ENCODE measurements at regions not wholly inside any gene's neighbourhood (a gene's known extent, or its start where the extent isn't known, plus 50 kb on each side); places are given as distances from the start of the nearest gene placed in this dataset.

- no peak overlapping the region for H3K27ac ChIP-seq (ENCODE audit: low read depth, low read length)
- no peaks in the 10 kb centered on the region for H3K36me3 ChIP-seq (ENCODE audit: control insufficient read depth, insufficient read depth, low read length)
- no peaks in the 10 kb centered on the region for H3K27me3 ChIP-seq (ENCODE audit: control insufficient read depth, insufficient read depth, low read length)
- H3K4me3 ChIP-seq (ENCODE audit: low read depth, low read length), result no peak overlapping the region
- H3K4me1 ChIP-seq (ENCODE audit: control insufficient read depth, insufficient read depth, low read length), result no peaks in the 10 kb centered on the region
- no peaks in the 10 kb centered on the region for H3K9me3 ChIP-seq (ENCODE audit: control insufficient read depth, insufficient read depth, low read depth, low read length)
- no peak overlapping the region for H3K9ac ChIP-seq (ENCODE audit: low read length)
Observed at GRCh38 chr11:70865356-70865755, 387.0 kb downstream of the SHANK2 start.

GRCh38 chr11:70866834-70867233 is 385.5 kb downstream of the SHANK2 start:
- Histone ChIP-seq H3K36me3 (ENCODE audit: control insufficient read depth, insufficient read depth, low read length) (no peaks in the 10 kb centered on the region), H3K27ac (ENCODE audit: low read depth, low read length) (no peak overlapping the region), H3K4me1 (ENCODE audit: control insufficient read depth, insufficient read depth, low read length) (no peaks in the 10 kb centered on the region), H3K4me3 (ENCODE audit: low read depth, low read length) (no peak overlapping the region), H3K9ac (ENCODE audit: low read length) (no peak overlapping the region), H3K9me3 (ENCODE audit: control insufficient read depth, insufficient read depth, low read depth, low read length) (no peaks in the 10 kb centered on the region), H3K27me3 (ENCODE audit: control insufficient read depth, insufficient read depth, low read length) (no peaks in the 10 kb centered on the region)

GRCh38 chr11:70867281-70868047 is 384.9 kb downstream of the SHANK2 start:
- Histone ChIP-seq H3K9ac (ENCODE audit: low read length) (no peak overlapping the region), H3K27ac (ENCODE audit: low read depth, low read length) (no peak overlapping the region), H3K4me3 (ENCODE audit: low read depth, low read length) (no peak overlapping the region), H3K4me1 (ENCODE audit: control insufficient read depth, insufficient read depth, low read length) (no peaks in the 10 kb centered on the region), H3K27me3 (ENCODE audit: control insufficient read depth, insufficient read depth, low read length) (no peaks in the 10 kb centered on the region), H3K36me3 (ENCODE audit: control insufficient read depth, insufficient read depth, low read length) (no peaks in the 10 kb centered on the region), H3K9me3 (ENCODE audit: control insufficient read depth, insufficient read depth, low read depth, low read length) (no peaks in the 10 kb centered on the region)

- H3K4me3 ChIP-seq (ENCODE audit: low read depth, low read length), result no peak overlapping the region
- H3K36me3 ChIP-seq (ENCODE audit: control insufficient read depth, insufficient read depth, low read length), result no peaks in the 10 kb centered on the region
- H3K9me3 ChIP-seq (ENCODE audit: control insufficient read depth, insufficient read depth, low read depth, low read length), result no peaks in the 10 kb centered on the region
- no peak overlapping the region for H3K27ac ChIP-seq (ENCODE audit: low read depth, low read length)
- no peak overlapping the region for H3K9ac ChIP-seq (ENCODE audit: low read length)
- peaks cover 9% of the 10 kb centered on the region for H3K4me1 ChIP-seq (ENCODE audit: control insufficient read depth, insufficient read depth, low read length)
- H3K27me3 ChIP-seq (ENCODE audit: control insufficient read depth, insufficient read depth, low read length), result no peaks in the 10 kb centered on the region
Observed at GRCh38 chr11:70868341-70868885, 384.0 kb downstream of the SHANK2 start.

- no peaks in the 10 kb centered on the region for H3K27me3 ChIP-seq (ENCODE audit: control insufficient read depth, insufficient read depth, low read length)
- no peak overlapping the region for H3K9ac ChIP-seq (ENCODE audit: low read length)
- no peaks in the 10 kb centered on the region for H3K36me3 ChIP-seq (ENCODE audit: control insufficient read depth, insufficient read depth, low read length)
- H3K27ac ChIP-seq (ENCODE audit: low read depth, low read length), result no peak overlapping the region
- H3K4me3 ChIP-seq (ENCODE audit: low read depth, low read length), result no peak overlapping the region
- peaks cover 11% of the 10 kb centered on the region for H3K4me1 ChIP-seq (ENCODE audit: control insufficient read depth, insufficient read depth, low read length)
- H3K9me3 ChIP-seq (ENCODE audit: control insufficient read depth, insufficient read depth, low read depth, low read length), result no peaks in the 10 kb centered on the region
Observed at GRCh38 chr11:70869054-70869453, 383.3 kb downstream of the SHANK2 start.

GRCh38 chr11:70871881-70872280 is 380.5 kb downstream of the SHANK2 start:
- no peak overlapping the region for H3K27ac ChIP-seq (ENCODE audit: low read depth, low read length)
- H3K4me1 ChIP-seq (ENCODE audit: control insufficient read depth, insufficient read depth, low read length), result peaks cover 11% of the 10 kb centered on the region
- no peaks in the 10 kb centered on the region for H3K9me3 ChIP-seq (ENCODE audit: control insufficient read depth, insufficient read depth, low read depth, low read length)
- no peaks in the 10 kb centered on the region for H3K36me3 ChIP-seq (ENCODE audit: control insufficient read depth, insufficient read depth, low read length)
- H3K27me3 ChIP-seq (ENCODE audit: control insufficient read depth, insufficient read depth, low read length), result no peaks in the 10 kb centered on the region
- H3K4me3 ChIP-seq (ENCODE audit: low read depth, low read length), result no peak overlapping the region
- no peak overlapping the region for H3K9ac ChIP-seq (ENCODE audit: low read length)

GRCh38 chr11:70872299-70872698 is 380.1 kb downstream of the SHANK2 start:
- no peak overlapping the region for H3K4me3 ChIP-seq (ENCODE audit: low read depth, low read length)
- no peaks in the 10 kb centered on the region for H3K27me3 ChIP-seq (ENCODE audit: control insufficient read depth, insufficient read depth, low read length)
- no peaks in the 10 kb centered on the region for H3K36me3 ChIP-seq (ENCODE audit: control insufficient read depth, insufficient read depth, low read length)
- no peak overlapping the region for H3K27ac ChIP-seq (ENCODE audit: low read depth, low read length)
- no peak overlapping the region for H3K9ac ChIP-seq (ENCODE audit: low read length)
- H3K4me1 ChIP-seq (ENCODE audit: control insufficient read depth, insufficient read depth, low read length), result peaks cover 11% of the 10 kb centered on the region
- no peaks in the 10 kb centered on the region for H3K9me3 ChIP-seq (ENCODE audit: control insufficient read depth, insufficient read depth, low read depth, low read length)

GRCh38 chr11:70872955-70873735 is 379.2 kb downstream of the SHANK2 start:
- Histone ChIP-seq H3K4me1 (ENCODE audit: control insufficient read depth, insufficient read depth, low read length) (peaks cover 15% of the 10 kb centered on the region), H3K36me3 (ENCODE audit: control insufficient read depth, insufficient read depth, low read length) (no peaks in the 10 kb centered on the region), H3K27ac (ENCODE audit: low read depth, low read length) (no peak overlapping the region), H3K9me3 (ENCODE audit: control insufficient read depth, insufficient read depth, low read depth, low read length) (no peaks in the 10 kb centered on the region), H3K9ac (ENCODE audit: low read length) (no peak overlapping the region), H3K27me3 (ENCODE audit: control insufficient read depth, insufficient read depth, low read length) (no peaks in the 10 kb centered on the region), H3K4me3 (ENCODE audit: low read depth, low read length) (no peak overlapping the region)

- Histone ChIP-seq H3K27me3 (ENCODE audit: control insufficient read depth, insufficient read depth, low read length) (no peaks in the 10 kb centered on the region), H3K9me3 (ENCODE audit: control insufficient read depth, insufficient read depth, low read depth, low read length) (no peaks in the 10 kb centered on the region), H3K4me3 (ENCODE audit: low read depth, low read length) (no peak overlapping the region), H3K27ac (ENCODE audit: low read depth, low read length) (no peak overlapping the region), H3K9ac (ENCODE audit: low read length) (no peak overlapping the region), H3K4me1 (ENCODE audit: control insufficient read depth, insufficient read depth, low read length) (peaks cover 18% of the 10 kb centered on the region), H3K36me3 (ENCODE audit: control insufficient read depth, insufficient read depth, low read length) (no peaks in the 10 kb centered on the region)
Observed at GRCh38 chr11:70873736-70874412, 378.5 kb downstream of the SHANK2 start.

GRCh38 chr11:70876685-70877084 is 375.7 kb downstream of the SHANK2 start:
- Histone ChIP-seq H3K4me3 (ENCODE audit: low read depth, low read length) (no peak overlapping the region), H3K27me3 (ENCODE audit: control insufficient read depth, insufficient read depth, low read length) (no peaks in the 10 kb centered on the region), H3K9me3 (ENCODE audit: control insufficient read depth, insufficient read depth, low read depth, low read length) (no peaks in the 10 kb centered on the region), H3K4me1 (ENCODE audit: control insufficient read depth, insufficient read depth, low read length) (peaks cover 18% of the 10 kb centered on the region), H3K27ac (ENCODE audit: low read depth, low read length) (no peak overlapping the region), H3K36me3 (ENCODE audit: control insufficient read depth, insufficient read depth, low read length) (no peaks in the 10 kb centered on the region), H3K9ac (ENCODE audit: low read length) (no peak overlapping the region)

- Histone ChIP-seq H3K27me3 (ENCODE audit: control insufficient read depth, insufficient read depth, low read length) (no peaks in the 10 kb centered on the region), H3K4me3 (ENCODE audit: low read depth, low read length) (no peak overlapping the region), H3K9ac (ENCODE audit: low read length) (no peak overlapping the region), H3K9me3 (ENCODE audit: control insufficient read depth, insufficient read depth, low read depth, low read length) (no peaks in the 10 kb centered on the region), H3K27ac (ENCODE audit: low read depth, low read length) (no peak overlapping the region), H3K4me1 (ENCODE audit: control insufficient read depth, insufficient read depth, low read length) (peaks cover 18% of the 10 kb centered on the region), H3K36me3 (ENCODE audit: control insufficient read depth, insufficient read depth, low read length) (no peaks in the 10 kb centered on the region)
Observed at GRCh38 chr11:70877151-70877550, 375.2 kb downstream of the SHANK2 start.

All from HUES6 (cell line).